ENCODE measurements at regions not wholly inside any gene's neighbourhood (a gene's known extent, or its start where the extent isn't known, plus 50 kb on each side); places are given as distances from the start of the nearest gene placed in this dataset.
"Not testable (repeated sequence)": the region's sequence is repeated elsewhere in the genome, so short reads cannot be mapped to it uniquely, and the experiment has no call there.

DNA sequence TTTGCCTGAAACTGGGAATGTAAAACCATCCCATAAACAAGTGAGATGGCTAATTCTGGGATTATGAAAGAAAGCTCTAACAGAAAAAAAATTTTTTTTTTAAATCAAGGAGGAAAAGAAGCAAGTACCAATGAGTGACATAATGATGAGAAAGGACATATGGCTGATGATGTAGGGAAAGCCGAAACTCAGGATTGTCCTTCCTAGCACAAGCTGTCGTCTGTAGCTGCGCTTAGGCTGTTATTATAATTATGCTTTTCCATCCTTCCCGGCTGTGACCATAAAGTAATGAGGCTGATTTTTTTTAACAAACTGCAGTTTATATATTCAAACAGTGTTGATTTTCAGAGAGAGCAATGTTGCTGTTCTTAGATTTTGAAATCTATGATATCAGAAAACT lies 209.8 kb upstream of the NOCT start:
- no peak for DNase-seq (ENCODE audit: low read depth in 4 of 4, low spot score in 2 of 4)

DNA sequence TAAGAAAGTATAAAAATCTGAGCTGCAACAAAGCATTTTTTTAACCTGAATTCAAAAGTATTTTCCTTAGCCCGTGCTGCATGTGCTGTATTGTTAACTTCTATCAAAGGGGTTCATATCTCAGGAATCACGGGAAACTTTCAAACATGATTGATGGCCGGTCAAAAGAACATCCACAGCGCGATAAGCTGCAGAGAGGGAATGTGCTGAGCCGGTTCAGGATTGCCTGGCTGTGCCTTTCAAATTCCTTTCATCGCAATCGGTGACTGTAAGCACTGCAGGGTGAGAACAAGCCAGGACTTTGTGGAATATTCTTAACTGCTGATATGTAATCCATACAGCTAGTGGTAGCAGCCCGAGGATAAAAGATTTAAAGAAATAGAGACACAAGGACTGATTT lies 210.9 kb upstream of the NOCT start:
- DNase-seq (ENCODE audit: low read depth in 4 of 4, low spot score in 2 of 4), result no peak

DNA sequence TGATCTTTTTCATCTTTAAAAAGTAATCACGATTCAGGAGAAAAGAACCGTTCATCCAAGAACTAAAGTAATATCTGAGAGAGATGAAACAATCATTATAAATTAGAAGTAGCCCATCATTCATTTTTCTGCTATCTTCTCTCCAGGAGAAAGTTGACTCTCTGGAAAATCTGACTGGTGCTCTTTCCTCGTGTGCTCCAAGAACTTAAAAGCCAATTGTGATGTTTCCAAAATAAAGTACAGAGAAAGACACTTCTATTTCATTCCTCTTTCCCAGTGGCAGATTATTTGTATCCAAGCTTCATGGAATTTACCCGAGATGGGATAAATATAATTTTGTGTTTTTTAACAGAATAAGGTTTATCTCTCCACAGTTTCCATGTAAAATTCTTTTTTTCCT lies 212.5 kb upstream of the NOCT start:
- DNase-seq (ENCODE audit: low read depth in 4 of 4, low spot score in 2 of 4), result no peak

DNA sequence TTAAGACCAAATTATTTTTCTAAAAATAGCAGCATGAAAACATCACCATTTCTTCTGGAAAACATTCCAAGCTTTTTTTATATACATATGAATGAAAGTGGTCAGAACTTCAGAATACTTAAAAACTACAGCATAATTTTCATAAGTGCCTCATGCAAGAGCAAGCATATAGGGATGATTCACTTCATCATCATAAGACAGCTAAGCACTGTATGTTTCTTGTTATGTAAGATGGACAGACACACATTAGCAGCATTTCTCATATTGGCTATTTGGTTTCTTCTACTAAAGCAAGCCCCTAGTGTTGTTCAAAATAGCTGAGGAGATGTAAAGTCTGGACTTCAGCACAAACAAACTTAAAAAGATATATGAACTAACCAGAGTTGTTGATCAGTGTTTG lies 213.1 kb upstream of the NOCT start:
- no peak for DNase-seq (ENCODE audit: low read depth in 4 of 4, low spot score in 2 of 4)

DNA sequence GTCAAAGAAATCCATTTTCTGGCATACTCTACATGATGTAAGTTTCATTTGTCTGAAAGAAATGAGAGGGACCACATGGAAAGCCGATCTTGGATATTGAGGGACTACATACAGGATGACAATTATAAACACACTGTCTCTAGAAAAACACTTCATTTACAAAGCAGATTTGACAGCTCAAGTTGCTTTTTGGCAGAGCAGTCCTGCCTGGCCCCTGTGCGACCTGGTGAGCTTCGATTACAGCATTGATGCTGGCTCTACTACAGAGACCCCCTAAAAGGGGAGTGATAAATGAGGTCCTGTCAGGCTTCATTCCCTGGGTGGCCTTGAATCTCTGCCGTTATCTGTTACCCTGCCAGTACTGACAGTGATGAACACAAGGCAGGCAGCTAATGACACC lies 215.2 kb upstream of the NOCT start:
- DNase-seq (ENCODE audit: low read depth in 4 of 4, low spot score in 2 of 4), result no peak

DNA sequence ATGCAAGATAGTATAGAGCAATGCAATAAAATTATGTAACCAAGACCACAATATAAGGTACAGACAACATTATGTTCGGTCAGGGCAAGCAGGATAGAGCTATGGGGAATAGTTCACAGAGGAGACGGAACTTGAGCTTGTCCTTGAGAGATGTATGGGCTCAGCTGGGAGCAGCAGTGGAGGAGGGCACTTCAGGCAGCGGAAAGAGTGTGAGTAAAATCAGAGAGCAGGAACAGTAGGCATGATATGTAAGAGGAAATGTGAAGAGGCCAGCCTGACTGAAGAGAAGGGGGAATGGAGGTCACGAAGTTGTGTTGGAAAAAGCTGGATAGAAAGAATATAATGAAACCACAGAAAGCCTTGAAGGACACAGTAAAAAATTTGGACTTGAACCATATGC lies 217.2 kb upstream of the NOCT start:
- no peak for DNase-seq (ENCODE audit: low read depth in 4 of 4, low spot score in 2 of 4)

DNA sequence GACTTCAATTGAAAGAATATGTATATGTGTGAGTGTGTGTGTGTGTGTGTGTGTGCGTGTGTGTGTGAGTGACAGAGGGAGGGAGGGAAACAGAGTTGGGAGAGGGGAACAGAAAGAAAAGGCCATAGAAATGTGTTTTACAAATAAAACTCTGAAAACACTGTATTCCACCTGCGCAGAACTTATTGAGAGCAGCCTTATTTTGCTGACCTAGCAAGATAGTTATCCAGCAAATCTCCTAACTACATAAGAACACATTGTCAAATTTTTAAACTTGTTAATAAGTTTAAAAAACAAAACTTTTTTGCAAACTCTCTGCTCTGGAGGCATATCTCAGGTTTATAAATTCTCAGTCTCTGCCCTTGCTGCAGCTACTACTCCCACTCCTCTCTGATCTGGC lies 217.9 kb upstream of the NOCT start:
- DNase-seq (ENCODE audit: low read depth in 4 of 4, low spot score in 2 of 4), result no peak

DNA sequence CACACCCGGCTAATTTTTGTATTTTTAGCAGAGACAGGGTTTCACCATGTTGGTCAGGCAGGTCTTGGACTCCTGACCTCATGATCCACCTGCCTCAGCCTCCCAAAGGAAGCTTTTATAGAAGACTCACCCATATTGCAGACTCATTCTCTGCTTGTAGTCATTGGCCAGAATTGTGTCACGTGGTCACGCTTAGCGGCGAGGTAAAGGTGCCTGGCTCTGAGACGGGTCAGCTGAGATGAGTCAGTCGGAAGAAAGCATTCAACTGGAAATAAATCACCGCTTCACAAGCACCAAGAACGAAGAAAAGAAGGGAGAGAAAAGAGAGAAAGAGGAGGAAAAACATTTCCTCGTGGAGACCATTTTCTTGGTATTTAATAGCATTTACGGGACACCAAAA lies 218.8 kb upstream of the NOCT start:
- DNase-seq (ENCODE audit: low read depth in 4 of 4, low spot score in 2 of 4), result no peak

DNA sequence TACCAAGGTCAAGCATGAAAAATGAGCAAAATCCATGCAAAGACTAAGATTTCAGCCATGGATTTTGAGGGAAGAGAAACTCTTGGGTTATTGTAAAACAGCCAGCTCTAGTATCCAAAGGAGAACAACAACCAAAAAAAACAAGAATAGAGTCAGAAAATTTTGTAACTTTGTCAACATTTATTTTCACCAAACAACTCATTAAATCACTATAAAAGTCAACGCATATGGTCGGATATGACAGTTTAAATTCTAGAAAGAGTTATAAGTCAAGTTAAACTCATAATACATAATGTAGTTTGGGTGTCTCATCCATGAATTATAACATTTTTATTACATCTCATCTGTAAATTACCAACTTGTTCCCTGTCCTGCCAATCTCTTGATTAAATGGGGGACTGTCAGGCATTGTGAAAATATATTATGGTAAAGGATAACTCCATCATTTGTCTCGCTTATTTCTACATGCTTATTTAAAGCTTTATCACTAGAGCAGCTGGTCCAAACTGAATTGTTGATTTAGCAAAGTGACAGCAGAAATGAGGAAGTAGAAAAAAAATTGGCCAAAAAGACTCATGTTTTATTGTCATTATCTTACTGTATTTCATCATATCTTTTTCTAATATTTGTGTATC lies 224.8 kb upstream of the NOCT start:
- DNase-seq (ENCODE audit: low read depth in 4 of 4, low spot score in 2 of 4), result no peak

DNA sequence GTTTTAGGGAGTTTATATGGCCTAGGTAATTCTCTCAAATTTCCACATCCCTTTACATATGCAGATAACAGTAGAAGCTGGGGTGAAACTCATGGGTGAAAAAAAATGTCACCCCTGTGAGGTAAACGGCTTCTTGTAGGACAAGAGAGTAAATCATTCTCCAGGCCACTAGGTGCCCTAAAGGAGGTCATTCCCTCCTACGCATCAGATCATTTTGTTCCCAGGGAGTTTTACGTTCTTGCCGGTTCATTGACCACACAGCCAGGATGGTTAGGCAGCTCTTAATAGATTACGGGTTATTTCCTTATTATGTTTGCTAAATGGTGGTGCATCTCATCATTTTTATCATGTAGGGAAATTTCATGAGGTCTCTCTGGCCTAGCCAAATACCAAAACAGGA lies 225.8 kb upstream of the NOCT start:
- DNase-seq (ENCODE audit: low read depth in 4 of 4, low spot score in 2 of 4), result peak in 2 of 4 donors; percentile 34 to 51

DNA sequence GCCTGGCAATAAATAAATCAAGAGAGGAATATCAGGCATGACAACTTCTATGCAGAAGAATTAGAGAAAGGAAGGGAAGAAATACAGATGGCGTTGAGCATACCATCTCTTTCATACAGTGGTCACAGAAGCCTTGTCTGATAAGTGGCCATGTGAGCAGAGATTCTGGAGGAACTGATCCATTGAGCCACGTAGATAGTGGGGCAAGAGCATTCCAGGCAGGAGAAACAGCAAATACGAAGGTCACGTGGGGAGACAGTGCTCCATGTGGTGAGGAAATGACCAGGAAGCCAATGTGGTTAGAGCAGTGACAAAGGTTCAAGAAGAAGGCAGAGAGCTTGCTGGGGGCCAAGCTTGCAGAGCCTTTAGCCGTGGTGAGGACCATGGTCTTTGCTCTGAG lies 226.7 kb upstream of the NOCT start:
- DNase-seq (ENCODE audit: low read depth in 4 of 4, low spot score in 2 of 4), result no peak

DNA sequence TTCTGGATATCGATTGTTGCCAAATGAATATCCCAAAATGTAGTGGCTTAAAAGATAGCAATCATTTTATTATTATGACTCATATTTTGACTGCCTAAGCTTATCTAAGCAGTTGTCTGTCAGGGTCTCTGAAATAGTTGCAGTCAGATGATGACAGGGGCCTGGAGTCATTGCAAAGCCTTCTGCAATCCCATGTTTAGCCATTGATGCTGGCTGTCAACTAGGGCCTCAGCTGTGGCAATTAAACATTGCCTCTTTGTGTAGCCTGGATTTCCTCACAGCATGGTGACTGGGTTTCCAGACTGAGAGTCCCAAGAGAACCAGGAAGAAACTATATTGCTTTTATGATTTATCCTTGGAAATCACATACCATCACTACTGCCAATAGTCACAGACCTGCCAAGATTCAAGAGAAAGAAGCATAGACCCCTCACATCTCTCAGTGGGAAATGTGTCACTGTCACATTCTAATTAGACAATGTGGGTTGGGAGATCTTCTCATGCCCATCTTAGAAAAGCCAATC lies 227.3 kb upstream of the NOCT start:
- no peak for DNase-seq (ENCODE audit: low read depth in 4 of 4, low spot score in 2 of 4)

DNA sequence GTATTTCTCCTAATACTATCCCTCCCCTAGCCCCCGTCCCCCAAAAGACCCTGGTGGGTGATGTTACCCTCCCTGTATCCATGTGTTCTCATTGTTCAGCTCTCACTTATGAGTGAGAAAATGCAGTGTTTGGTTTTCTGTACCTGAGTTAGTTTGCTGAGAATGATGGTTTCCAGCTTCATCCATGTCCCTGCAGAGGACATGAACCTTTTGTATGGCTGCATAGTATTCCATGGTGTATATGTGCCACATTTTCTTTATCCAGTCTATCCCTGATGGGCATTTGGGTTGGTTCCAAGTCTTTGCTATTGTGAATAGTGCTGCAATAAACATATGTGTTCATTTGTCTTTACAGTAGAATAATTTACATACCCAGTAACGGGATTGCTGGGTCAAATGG lies 235.8 kb upstream of the NOCT start:
- DNase-seq (ENCODE audit: low read depth in 4 of 4, low spot score in 2 of 4), result not testable (repeated sequence)

DNA sequence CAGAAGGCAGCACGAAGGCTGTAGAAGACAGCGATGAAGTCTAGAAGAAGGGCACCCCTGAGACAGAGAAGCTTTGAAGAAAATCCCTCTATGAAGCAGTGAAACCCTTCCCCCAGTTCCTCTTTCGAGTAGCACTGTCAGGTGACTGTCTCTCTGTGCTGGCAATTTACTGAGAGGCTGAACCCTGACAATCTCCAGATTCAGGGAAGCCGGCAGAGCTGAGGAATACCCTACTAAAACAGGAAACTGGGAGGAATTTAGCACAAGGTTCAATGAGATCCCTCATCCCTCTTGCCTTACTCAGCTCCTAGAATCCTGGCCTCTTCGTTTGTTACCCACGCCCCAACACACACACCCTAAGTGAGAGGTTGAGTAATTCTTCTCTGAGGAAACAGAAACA lies 239.7 kb upstream of the NOCT start:
- DNase-seq (ENCODE audit: low read depth in 4 of 4, low spot score in 2 of 4), result no peak

DNA sequence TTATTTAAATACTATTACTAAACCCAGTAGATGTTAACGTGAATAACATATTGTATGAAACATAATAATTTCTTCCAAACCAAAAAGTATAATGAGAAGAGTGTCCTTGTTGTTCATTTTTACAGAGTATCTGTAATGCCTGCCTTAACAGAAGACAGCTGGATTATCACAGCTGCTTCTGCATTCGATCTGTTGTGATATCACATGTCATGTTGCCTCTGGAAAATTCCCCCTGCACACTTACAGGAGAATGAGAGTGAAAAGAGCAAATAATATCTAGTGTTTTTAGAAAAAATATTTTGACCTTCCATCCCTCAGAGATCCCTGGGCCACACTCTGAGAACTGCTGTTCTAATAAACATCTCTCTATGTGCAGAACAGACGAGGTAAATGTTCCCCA lies 240.1 kb upstream of the NOCT start:
- no peak for DNase-seq (ENCODE audit: low read depth in 4 of 4, low spot score in 2 of 4)

DNA sequence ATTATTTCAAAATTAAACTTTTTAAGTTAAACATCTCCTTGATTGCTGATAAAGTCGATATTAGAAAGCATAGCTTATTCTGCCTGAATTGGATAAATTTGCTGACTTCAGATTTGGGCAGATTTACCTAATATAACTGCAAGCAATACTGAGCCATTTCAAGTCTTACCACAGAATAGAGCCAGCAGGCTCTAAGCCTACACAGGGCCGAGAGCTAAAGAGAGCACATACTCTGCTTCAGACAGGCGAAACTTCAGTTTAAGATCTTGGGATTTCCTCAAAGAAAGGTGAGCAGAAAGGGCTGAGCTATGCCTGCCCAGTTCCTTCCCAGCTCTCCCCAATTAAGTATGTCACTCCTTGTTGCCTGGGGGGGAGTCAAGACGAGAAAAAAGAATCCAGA lies 240.6 kb upstream of the NOCT start:
- no peak for DNase-seq (ENCODE audit: low read depth in 4 of 4, low spot score in 2 of 4)

DNA sequence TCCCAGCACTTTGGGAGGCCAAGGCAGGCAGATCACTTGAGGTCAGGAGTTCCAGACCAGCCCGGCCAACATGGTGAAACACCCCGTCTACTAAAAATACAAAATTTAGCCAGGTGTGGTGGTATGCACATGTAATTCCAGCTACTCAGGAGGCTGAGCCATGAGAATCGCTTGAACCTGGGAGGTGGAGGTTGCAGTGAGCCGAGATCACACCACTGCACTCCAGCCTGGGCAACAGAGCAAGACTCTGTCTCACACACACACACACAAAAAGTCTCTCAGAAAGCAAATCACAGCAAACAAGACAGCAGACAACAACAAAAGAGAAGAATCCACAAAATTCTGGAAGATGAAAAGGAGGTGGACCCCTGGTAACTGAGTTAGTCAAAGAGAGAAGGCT lies 241.5 kb upstream of the NOCT start:
- not testable (repeated sequence) for DNase-seq (ENCODE audit: low read depth in 4 of 4, low spot score in 2 of 4)

DNA sequence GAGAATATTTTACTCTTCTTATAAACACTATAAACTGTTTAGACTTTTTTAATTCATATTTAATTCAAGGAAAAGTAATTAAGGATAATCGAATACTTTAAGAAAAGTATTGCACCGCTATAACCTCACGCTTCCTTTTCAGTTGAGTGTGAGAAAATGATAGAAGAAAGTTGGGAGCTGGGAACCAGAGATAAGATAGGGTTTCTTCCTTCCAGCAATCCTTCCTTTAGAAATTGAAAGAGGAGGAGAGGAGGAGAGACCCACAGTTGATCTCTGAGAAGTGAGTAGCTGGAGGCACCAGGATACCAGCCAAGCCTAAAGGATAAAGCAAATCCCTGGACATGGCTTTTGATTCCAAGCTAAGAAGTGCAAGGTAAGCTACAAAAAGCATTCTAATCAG lies 242.3 kb upstream of the NOCT start:
- DNase-seq (ENCODE audit: low read depth in 4 of 4, low spot score in 2 of 4), result no peak

DNA sequence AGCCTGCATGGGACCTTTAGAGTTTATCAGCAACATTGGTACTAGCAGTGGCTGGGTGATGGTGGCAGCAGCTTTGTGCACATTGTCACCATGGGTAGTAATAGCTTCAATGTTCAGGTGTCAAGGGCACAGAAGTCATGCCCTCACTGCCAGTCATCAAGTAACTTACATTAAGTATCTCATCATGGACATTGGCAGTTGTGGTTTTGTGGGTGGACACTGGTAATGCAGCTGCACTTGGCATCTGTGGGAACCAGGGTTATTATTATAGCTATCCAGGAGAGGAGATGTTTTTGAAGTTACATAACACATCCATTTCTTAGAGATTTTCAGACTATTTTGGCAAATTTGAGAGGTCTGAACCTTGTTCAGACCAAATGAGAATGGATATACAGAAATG lies 243.2 kb upstream of the NOCT start:
- DNase-seq (ENCODE audit: low read depth in 4 of 4, low spot score in 2 of 4), result no peak

DNA sequence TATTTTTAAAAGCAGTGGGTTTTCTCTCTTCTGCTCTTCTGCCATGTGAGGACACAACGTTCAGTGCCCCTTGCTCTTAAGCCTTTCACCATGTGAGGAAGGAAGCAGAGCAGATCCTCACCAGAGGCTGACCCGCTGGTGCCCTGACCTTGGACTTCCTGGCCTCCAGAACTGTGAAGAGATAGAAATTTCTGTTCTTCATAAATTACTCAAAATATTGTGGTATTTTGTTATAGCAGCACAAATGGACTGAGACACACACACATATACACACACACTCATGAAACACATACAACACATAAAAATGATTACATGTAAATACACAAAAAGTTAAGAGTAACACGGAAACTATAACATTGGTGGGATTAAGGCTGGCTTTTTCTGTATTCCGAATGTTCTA lies 244.8 kb upstream of the NOCT start:
- no peak for DNase-seq (ENCODE audit: low read depth in 4 of 4, low spot score in 2 of 4)

DNA sequence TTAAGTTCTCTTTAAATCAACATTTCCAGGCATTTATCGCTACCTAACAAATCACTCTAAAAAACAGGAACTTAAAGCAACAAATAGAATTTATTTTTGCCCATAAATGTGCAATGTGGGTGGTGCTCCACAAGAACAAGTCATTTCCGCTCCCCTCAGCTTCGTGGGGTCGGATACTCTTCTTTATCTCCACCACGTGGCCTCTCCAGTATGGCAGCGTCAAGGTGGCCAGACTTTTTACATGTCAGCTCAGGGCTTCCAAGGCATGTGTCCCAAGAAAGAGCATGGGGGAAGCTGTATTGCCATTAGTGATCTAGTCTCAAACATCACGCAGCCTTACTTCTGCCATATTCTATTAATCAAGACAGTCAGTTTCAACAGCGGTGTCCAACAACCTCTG lies 249.2 kb upstream of the NOCT start:
- DNase-seq (ENCODE audit: low read depth in 4 of 4, low spot score in 2 of 4), result no peak

DNA sequence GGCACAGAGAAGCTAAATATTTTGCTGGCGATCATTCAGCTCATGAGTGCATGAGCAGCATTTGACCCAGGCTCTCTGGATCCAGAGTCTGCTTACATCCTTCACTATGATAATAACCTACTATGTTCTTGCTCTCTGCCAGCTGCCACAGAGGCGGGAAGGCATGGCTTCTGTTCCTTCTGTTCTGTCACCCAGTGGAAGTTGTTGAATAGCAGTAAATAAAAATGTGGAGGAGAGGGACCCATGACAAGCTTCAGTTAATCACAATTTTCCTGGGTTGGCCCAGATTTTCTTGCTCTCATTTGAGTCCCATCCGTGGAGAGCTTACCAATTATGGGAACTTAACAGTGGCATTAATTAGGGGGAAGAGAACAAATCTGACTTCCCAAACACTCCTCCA lies 250.1 kb upstream of the NOCT start:
- DNase-seq (ENCODE audit: low read depth in 4 of 4, low spot score in 2 of 4), result no peak

DNA sequence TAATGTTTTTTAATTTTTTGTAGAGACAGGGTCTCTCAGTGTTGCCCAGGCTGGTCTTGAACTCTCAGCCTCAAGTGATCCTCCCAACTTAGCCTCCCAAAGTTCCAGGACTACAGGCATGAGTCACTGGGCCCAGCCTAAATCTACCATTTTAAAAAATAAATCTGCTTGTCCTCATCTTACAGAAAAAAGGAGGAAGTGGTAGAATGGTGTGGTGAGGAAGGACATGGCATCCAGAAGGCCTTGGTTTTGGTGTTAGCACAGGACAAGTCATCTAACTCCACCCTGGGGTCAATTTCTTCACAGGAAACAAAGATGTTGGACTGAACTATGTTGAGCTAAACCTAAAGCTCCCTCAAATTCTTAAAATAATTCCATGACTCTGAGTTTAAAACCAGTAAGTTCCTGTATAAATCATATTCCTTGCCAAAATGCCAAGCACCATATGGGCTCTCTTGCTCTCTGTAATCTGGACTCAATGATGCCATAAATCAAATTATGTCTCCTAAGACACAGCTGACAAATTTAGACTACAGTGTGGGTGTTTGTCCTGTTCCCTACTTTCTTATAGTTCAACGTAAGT lies 253.9 kb upstream of the NOCT start:
- no peak for DNase-seq (ENCODE audit: low read depth in 4 of 4, low spot score in 2 of 4)
